T-helper 1 cell treated with Interleukin-12 subunit alpha and Interleukin-12 subunit beta and Interleukin-4 antibody, amounts not matched to agents 30 μg/mL and 1 μg/mL, for 36 hours (primary cell): ENCODE measurements at regions not wholly inside any gene's neighbourhood (a gene's known extent, or its start where the extent isn't known, plus 50 kb on each side); places are given as distances from the start of the nearest gene placed in this dataset.
"Not testable (repeated sequence)": the region's sequence is repeated elsewhere in the genome, so short reads cannot be mapped to it uniquely, and the experiment has no call there.

Experiments used
- H3K27ac Mint-ChIP-seq: one replicate; pipeline ENCODE4 v1.8.0; 2021; ENCODE audit warnings: mild to moderate bottlenecking, mixed read lengths
- H3K27me3 Mint-ChIP-seq: one replicate; pipeline ENCODE4 v1.8.0; 2021; ENCODE audit warnings: low read depth, mixed read lengths
- H3K36me3 Mint-ChIP-seq: one replicate; pipeline ENCODE4 v1.8.0; 2021; ENCODE audit warnings: low read depth, mixed read lengths
- H3K4me1 Mint-ChIP-seq: one replicate; pipeline ENCODE4 v1.8.0; 2021; ENCODE audit warnings: low read depth, mixed read lengths
- H3K4me3 Mint-ChIP-seq: one replicate; pipeline ENCODE4 v1.8.0; 2021; ENCODE audit warnings: mild to moderate bottlenecking, moderate library complexity, mixed read lengths
- H3K9me3 Mint-ChIP-seq: one replicate; pipeline ENCODE4 v1.8.0; 2021; ENCODE audit warnings: mixed read lengths

- H3K36me3 Mint-ChIP-seq: no peaks in the 10 kb centered on the region
- H3K4me1 Mint-ChIP-seq: no peaks in the 10 kb centered on the region
- H3K4me3 Mint-ChIP-seq: no peak overlapping the region
- H3K27ac Mint-ChIP-seq: no peak overlapping the region
- no peaks in the 10 kb centered on the region for H3K27me3 Mint-ChIP-seq
- H3K9me3 Mint-ChIP-seq: no peaks in the 10 kb centered on the region
Measured at GRCh38 chr12:82300611-82301010, 57.6 kb downstream of the CCDC59 start.

GRCh38 chr12:82299319-82300025, 58.7 kb downstream of the CCDC59 start:
- H3K9me3 Mint-ChIP-seq: no peaks in the 10 kb centered on the region
- no peak overlapping the region for H3K4me3 Mint-ChIP-seq
- H3K27ac Mint-ChIP-seq: no peak overlapping the region
- no peaks in the 10 kb centered on the region for H3K36me3 Mint-ChIP-seq
- no peaks in the 10 kb centered on the region for H3K4me1 Mint-ChIP-seq
- no peaks in the 10 kb centered on the region for H3K27me3 Mint-ChIP-seq

- no peak overlapping the region for H3K27ac Mint-ChIP-seq
- H3K27me3 Mint-ChIP-seq: no peaks in the 10 kb centered on the region
- no peak overlapping the region for H3K4me3 Mint-ChIP-seq
- H3K4me1 Mint-ChIP-seq: no peaks in the 10 kb centered on the region
- H3K36me3 Mint-ChIP-seq: no peaks in the 10 kb centered on the region
- H3K9me3 Mint-ChIP-seq: no peaks in the 10 kb centered on the region
Measured at GRCh38 chr12:82290415-82290814, 67.8 kb downstream of the CCDC59 start.

GRCh38 chr12:82281335-82281734, 76.9 kb downstream of the CCDC59 start:
- H3K36me3 Mint-ChIP-seq, H3K4me1 Mint-ChIP-seq, H3K27ac Mint-ChIP-seq, H3K27me3 Mint-ChIP-seq, H3K4me3 Mint-ChIP-seq: not testable (repeated sequence)
- H3K9me3 Mint-ChIP-seq: peaks cover 12% of the 10 kb centered on the region

- no peak overlapping the region for H3K27ac Mint-ChIP-seq
- H3K27me3 Mint-ChIP-seq: no peaks in the 10 kb centered on the region
- no peak overlapping the region for H3K4me3 Mint-ChIP-seq
- no peaks in the 10 kb centered on the region for H3K36me3 Mint-ChIP-seq
- peaks cover 12% of the 10 kb centered on the region for H3K9me3 Mint-ChIP-seq
- no peaks in the 10 kb centered on the region for H3K4me1 Mint-ChIP-seq
Measured at GRCh38 chr12:82279536-82280058, 78.6 kb downstream of the CCDC59 start.

- no peaks in the 10 kb centered on the region for H3K4me1 Mint-ChIP-seq
- H3K27me3 Mint-ChIP-seq: no peaks in the 10 kb centered on the region
- peaks cover 12% of the 10 kb centered on the region for H3K9me3 Mint-ChIP-seq
- H3K4me3 Mint-ChIP-seq: no peak overlapping the region
- H3K36me3 Mint-ChIP-seq: no peaks in the 10 kb centered on the region
- no peak overlapping the region for H3K27ac Mint-ChIP-seq
Measured at GRCh38 chr12:82277582-82277981, 80.6 kb downstream of the CCDC59 start.

GRCh38 chr12:82242729-82243128, 115.5 kb downstream of the CCDC59 start:
- Mint-ChIP-seq H3K4me3 (no peak overlapping the region), H3K9me3 (peaks cover 6% of the 10 kb centered on the region), H3K27me3 (no peaks in the 10 kb centered on the region), H3K4me1 (peaks cover 4% of the 10 kb centered on the region), H3K36me3 (no peaks in the 10 kb centered on the region), H3K27ac (no peak overlapping the region)

- Mint-ChIP-seq H3K4me1 (no peaks in the 10 kb centered on the region), H3K27ac (no peak overlapping the region), H3K27me3 (no peaks in the 10 kb centered on the region), H3K36me3 (no peaks in the 10 kb centered on the region), H3K4me3 (no peak overlapping the region), H3K9me3 (no peaks in the 10 kb centered on the region)
Measured at GRCh38 chr12:82225871-82226270, 132.3 kb downstream of the CCDC59 start.

GRCh38 chr12:82223426-82223825, 134.8 kb downstream of the CCDC59 start:
- no peaks in the 10 kb centered on the region for H3K4me1 Mint-ChIP-seq
- no peaks in the 10 kb centered on the region for H3K27me3 Mint-ChIP-seq
- H3K27ac Mint-ChIP-seq: no peak overlapping the region
- H3K4me3 Mint-ChIP-seq: no peak overlapping the region
- no peaks in the 10 kb centered on the region for H3K36me3 Mint-ChIP-seq
- no peaks in the 10 kb centered on the region for H3K9me3 Mint-ChIP-seq

GRCh38 chr12:82216475-82216874, 141.7 kb downstream of the CCDC59 start:
- no peak overlapping the region for H3K4me3 Mint-ChIP-seq
- H3K36me3 Mint-ChIP-seq: no peaks in the 10 kb centered on the region
- no peaks in the 10 kb centered on the region for H3K27me3 Mint-ChIP-seq
- H3K4me1 Mint-ChIP-seq: no peaks in the 10 kb centered on the region
- H3K9me3 Mint-ChIP-seq: peaks cover 3% of the 10 kb centered on the region
- no peak overlapping the region for H3K27ac Mint-ChIP-seq

GRCh38 chr12:82213761-82214160, 144.4 kb downstream of the CCDC59 start:
- no peaks in the 10 kb centered on the region for H3K4me1 Mint-ChIP-seq
- H3K27ac Mint-ChIP-seq: no peak overlapping the region
- H3K27me3 Mint-ChIP-seq: no peaks in the 10 kb centered on the region
- H3K9me3 Mint-ChIP-seq: peaks cover 13% of the 10 kb centered on the region
- no peak overlapping the region for H3K4me3 Mint-ChIP-seq
- H3K36me3 Mint-ChIP-seq: no peaks in the 10 kb centered on the region

GRCh38 chr12:82210882-82211281, 147.3 kb downstream of the CCDC59 start:
- Mint-ChIP-seq H3K4me1 (no peaks in the 10 kb centered on the region), H3K27ac (no peak overlapping the region), H3K9me3 (peaks cover 20% of the 10 kb centered on the region), H3K36me3 (no peaks in the 10 kb centered on the region), H3K4me3 (no peak overlapping the region), H3K27me3 (no peaks in the 10 kb centered on the region)

- H3K36me3 Mint-ChIP-seq: no peaks in the 10 kb centered on the region
- no peak overlapping the region for H3K27ac Mint-ChIP-seq
- H3K27me3 Mint-ChIP-seq: no peaks in the 10 kb centered on the region
- no peaks in the 10 kb centered on the region for H3K4me1 Mint-ChIP-seq
- H3K9me3 Mint-ChIP-seq: peaks cover 24% of the 10 kb centered on the region
- no peak overlapping the region for H3K4me3 Mint-ChIP-seq
Measured at GRCh38 chr12:82209533-82209932, 148.7 kb downstream of the CCDC59 start.

GRCh38 chr12:82207556-82207955, 150.6 kb downstream of the CCDC59 start:
- peaks cover 27% of the 10 kb centered on the region for H3K9me3 Mint-ChIP-seq
- no peak overlapping the region for H3K27ac Mint-ChIP-seq
- no peaks in the 10 kb centered on the region for H3K4me1 Mint-ChIP-seq
- H3K4me3 Mint-ChIP-seq: no peak overlapping the region
- no peaks in the 10 kb centered on the region for H3K27me3 Mint-ChIP-seq
- no peaks in the 10 kb centered on the region for H3K36me3 Mint-ChIP-seq

GRCh38 chr12:82203086-82203485, 155.1 kb downstream of the CCDC59 start:
- Mint-ChIP-seq H3K36me3 (no peaks in the 10 kb centered on the region), H3K9me3 (peaks cover 15% of the 10 kb centered on the region), H3K27ac (no peak overlapping the region), H3K27me3 (no peaks in the 10 kb centered on the region), H3K4me1 (no peaks in the 10 kb centered on the region), H3K4me3 (no peak overlapping the region)
